SU-DHL-6 (cell line): ENCODE measurements at regions not wholly inside any gene's neighbourhood (a gene's known extent, or its start where the extent isn't known, plus 50 kb on each side); places are given as distances from the start of the nearest gene placed in this dataset.

Source experiments
- H2AFZ ChIP-seq: fragments of 200-600 bp; sonication (generic); 2 replicates; pipeline ENCODE4 v1.6.1; 2014; ENCODE audit warnings: low read depth, mild to moderate bottlenecking, moderate library complexity, mixed read lengths, antibody characterized with exemption, low read length; ENCODE audit not compliant: severe bottlenecking
- H3F3A ChIP-seq: fragments of 200-600 bp; shearing (Covaris generic); 2 replicates; pipeline ENCODE4 v1.6.0; 2016; ENCODE audit warnings: antibody characterized with exemption, mild to moderate bottlenecking; ENCODE audit not compliant: insufficient read depth
- H3K27ac ChIP-seq: fragments of 200-600 bp; sonication (generic); 2 replicates; pipeline ENCODE4 v1.5.1; 2016; ENCODE audit warnings: low read depth, mild to moderate bottlenecking, low read length, moderate library complexity, mixed read lengths
- H3K27me3 ChIP-seq: fragments of 200-600 bp; sonication (generic), shearing (Covaris generic); 2 replicates; pipeline ENCODE4 v1.6.0; 2014; ENCODE audit warnings: mild to moderate bottlenecking, low read length
- H3K36me3 ChIP-seq: fragments of 200-600 bp; sonication (generic); 2 replicates; pipeline ENCODE4 v1.6.1; 2014; ENCODE audit warnings: mild to moderate bottlenecking, low read length, mixed read lengths
- H3K4me2 ChIP-seq: fragments of 300-600, 200-600 bp; shearing (Covaris generic), sonication (generic); 2 replicates; pipeline ENCODE4 v1.6.0; 2014; ENCODE audit warnings: low read length, low read depth, mild to moderate bottlenecking; ENCODE audit not compliant: poor library complexity, severe bottlenecking
- H3K4me3 ChIP-seq: fragments of 200-600 bp; sonication (generic); 2 replicates; pipeline ENCODE4 v1.5.1; 2014; ENCODE audit warnings: antibody characterized with exemption, low read length, mild to moderate bottlenecking, mixed read lengths; ENCODE audit not compliant: insufficient read depth, poor library complexity, severe bottlenecking
- H3K79me2 ChIP-seq: fragments of 200-600 bp; sonication (generic); 2 replicates; pipeline ENCODE4 v1.6.1; 2014; ENCODE audit warnings: mild to moderate bottlenecking, low read length, moderate library complexity; ENCODE audit not compliant: insufficient read depth
- H3K9ac ChIP-seq: fragments of 200-600 bp; sonication (generic); 2 replicates; pipeline ENCODE4 v1.7.0; 2014; ENCODE audit warnings: mild to moderate bottlenecking, low read length
- H3K9me2 ChIP-seq: fragments of 200-600 bp; sonication (generic); replicated peaks from 2 replicates; pipeline ENCODE4 v1.6.1; 2014; ENCODE audit warnings: low read length; ENCODE audit not compliant: insufficient read depth
- H3K9me3 ChIP-seq: fragments of 200-600 bp; sonication (generic); 2 replicates; pipeline ENCODE4 v1.6.1; 2014; ENCODE audit warnings: low read length, mixed read lengths; ENCODE audit not compliant: insufficient read depth
- H4K20me1 ChIP-seq: fragments of 200-600 bp; sonication (generic); 2 replicates; pipeline ENCODE4 v1.6.1; 2014; ENCODE audit warnings: low read depth, mild to moderate bottlenecking, antibody characterized with exemption, low read length, moderate library complexity, mixed read lengths
- CTCF ChIP-seq: fragments of 200-600 bp; sonication (generic); IDR thresholded peaks from one replicate; pipeline ENCODE4 v1.5.1; 2017; ENCODE audit warnings: antibody characterized with exemption, mild to moderate bottlenecking, low read length, moderate library complexity; ENCODE audit not compliant: insufficient read depth, poor library complexity, severe bottlenecking
- EZH2phosphoT487 ChIP-seq: fragments of 200-600 bp; sonication (generic), shearing (Covaris generic); conservative IDR thresholded peaks from 2 replicates; pipeline ENCODE4 v1.6.1; 2018; ENCODE audit warnings: mild to moderate bottlenecking, antibody characterized with exemption, low read length, moderate library complexity, mixed read lengths

- no peak overlapping the region for H3K27ac ChIP-seq
- H3K79me2 ChIP-seq: no peaks in the 10 kb centered on the region
- H3K36me3 ChIP-seq: no peaks in the 10 kb centered on the region
- H3K27me3 ChIP-seq: no peaks in the 10 kb centered on the region
- H3K4me3 ChIP-seq: no peak overlapping the region
- H4K20me1 ChIP-seq: no peaks in the 10 kb centered on the region
- no peaks in the 10 kb centered on the region for H3K9me2 ChIP-seq
- H3K9ac ChIP-seq: no peak overlapping the region
- TF ChIP-seq CTCF: no peak
- H3F3A ChIP-seq: no peaks in the 10 kb centered on the region
- no peak overlapping the region for H3K4me2 ChIP-seq
- no peak overlapping the region for H2AFZ ChIP-seq
- H3K9me3 ChIP-seq: no peaks in the 10 kb centered on the region
Observed at GRCh38 chr5:98209418-98209817, 564.0 kb upstream of the RGMB start.

- H3K36me3 ChIP-seq: no peaks in the 10 kb centered on the region
- no peak overlapping the region for H3K27ac ChIP-seq
- H3K9me3 ChIP-seq: no peaks in the 10 kb centered on the region
- H3K9ac ChIP-seq: no peak overlapping the region
- H3K9me2 ChIP-seq: no peaks in the 10 kb centered on the region
- H3F3A ChIP-seq: no peaks in the 10 kb centered on the region
- TF ChIP-seq CTCF: no peak
- no peak for TF ChIP-seq EZH2phosphoT487
- no peak overlapping the region for H3K4me2 ChIP-seq
- no peaks in the 10 kb centered on the region for H3K79me2 ChIP-seq
- H3K4me3 ChIP-seq: no peak overlapping the region
- H2AFZ ChIP-seq: no peak overlapping the region
- H3K27me3 ChIP-seq: no peaks in the 10 kb centered on the region
- no peaks in the 10 kb centered on the region for H4K20me1 ChIP-seq
Observed at GRCh38 chr5:98214240-98215051, 559.0 kb upstream of the RGMB start.

GRCh38 chr5:98217138-98217537, 556.3 kb upstream of the RGMB start:
- Histone ChIP-seq H4K20me1 (no peaks in the 10 kb centered on the region), H3K36me3 (no peaks in the 10 kb centered on the region)

More at GRCh38 chr5:98217138-98217537, 556.3 kb upstream of the RGMB start:
- Histone ChIP-seq H3K4me3 (no peak overlapping the region), H3K4me2 (no peak overlapping the region), H2AFZ (no peak overlapping the region), H3K9me2 (no peaks in the 10 kb centered on the region), H3K9me3 (no peaks in the 10 kb centered on the region), H3K79me2 (no peaks in the 10 kb centered on the region), H3K9ac (no peak overlapping the region), H3F3A (no peaks in the 10 kb centered on the region), H3K27me3 (no peaks in the 10 kb centered on the region), H3K27ac (no peak overlapping the region)
- TF ChIP-seq CTCF (no peak), EZH2phosphoT487 (no peak)
